ENCODE measurements at regions not wholly inside any gene's neighbourhood (a gene's known extent, or its start where the extent isn't known, plus 50 kb on each side); places are given as distances from the start of the nearest gene placed in this dataset.

- Histone ChIP-seq H3K27ac (ENCODE audit: low read depth, low read length) (no peak overlapping the region), H3K36me3 (ENCODE audit: control insufficient read depth, low read length) (no peaks in the 10 kb centered on the region), H3K9me3 (ENCODE audit: control insufficient read depth, insufficient read depth, low read length) (no peaks in the 10 kb centered on the region; the same call in 1 of the 2 replicates), H3K79me2 (ENCODE audit: control insufficient read depth, low read length) (no peaks in the 10 kb centered on the region), H3F3A (ENCODE audit: control insufficient read depth, insufficient read depth) (no peaks in the 10 kb centered on the region), H3K9me2 (replicated peaks; ENCODE audit: control insufficient read depth, low read length) (no peaks in the 10 kb centered on the region), H4K20me1 (ENCODE audit: control insufficient read depth, insufficient read depth, low read depth, low read length) (no peaks in the 10 kb centered on the region), H3K4me2 (ENCODE audit: low read length) (no peak overlapping the region), H3K27me3 (ENCODE audit: control insufficient read depth, low read length) (no peaks in the 10 kb centered on the region), H3K4me1 (ENCODE audit: control insufficient read depth, low read length) (no peaks in the 10 kb centered on the region), H3K4me3 (ENCODE audit: low read length) (no peak overlapping the region)
- TF ChIP-seq EZH2phosphoT487 (IDR thresholded peaks at IDR 0.05; ENCODE audit: borderline replicate concordance, low read length), result no peak
- TF ChIP-seq CTCF (IDR thresholded peaks at IDR 0.05; ENCODE audit: low read depth, low read length, poor library complexity, severe bottlenecking), result no peak
These were observed 64.1 kb upstream of the IRX4 start for GRCh38 chr5:1946776-1947175.

- Histone ChIP-seq H3K4me3 (ENCODE audit: low read length) (no peak overlapping the region), H3K9me3 (ENCODE audit: control insufficient read depth, insufficient read depth, low read length) (no peaks in the 10 kb centered on the region; the same call in 1 of the 2 replicates), H3K27me3 (ENCODE audit: control insufficient read depth, low read length) (no peaks in the 10 kb centered on the region), H3K9me2 (replicated peaks; ENCODE audit: control insufficient read depth, low read length) (no peaks in the 10 kb centered on the region), H3K27ac (ENCODE audit: low read depth, low read length) (no peak overlapping the region), H3K79me2 (ENCODE audit: control insufficient read depth, low read length) (no peaks in the 10 kb centered on the region), H3K4me2 (ENCODE audit: low read length) (no peak overlapping the region), H3F3A (ENCODE audit: control insufficient read depth, insufficient read depth) (no peaks in the 10 kb centered on the region), H3K36me3 (ENCODE audit: control insufficient read depth, low read length) (no peaks in the 10 kb centered on the region), H3K4me1 (ENCODE audit: control insufficient read depth, low read length) (no peaks in the 10 kb centered on the region), H4K20me1 (ENCODE audit: control insufficient read depth, insufficient read depth, low read depth, low read length) (no peaks in the 10 kb centered on the region)
- no peak for TF ChIP-seq EZH2phosphoT487 (IDR thresholded peaks at IDR 0.05; ENCODE audit: borderline replicate concordance, low read length)
- TF ChIP-seq CTCF (IDR thresholded peaks at IDR 0.05; ENCODE audit: low read depth, low read length, poor library complexity, severe bottlenecking), result no peak
These were observed 63.5 kb upstream of the IRX4 start for GRCh38 chr5:1946122-1946677.

DNA sequence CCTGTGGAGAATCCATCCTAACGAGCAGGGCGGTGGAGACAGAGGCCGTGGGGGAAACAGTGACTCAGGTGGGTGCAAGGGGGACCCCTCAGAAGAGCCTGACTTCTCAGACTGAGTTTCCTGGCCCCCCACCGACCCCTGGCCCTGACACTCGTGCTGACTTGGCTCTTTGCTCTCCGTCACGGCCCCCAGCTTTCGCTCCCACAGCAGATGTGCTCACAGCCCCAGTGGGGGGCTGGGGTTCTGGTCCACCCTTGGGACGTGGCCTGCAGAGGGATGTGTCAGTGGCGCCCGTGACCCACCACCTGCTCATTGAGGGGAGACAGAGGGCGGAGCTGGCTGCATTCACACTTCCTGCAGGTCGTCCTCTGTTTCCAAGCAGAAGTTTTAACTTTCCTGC, 62.9 kb upstream of the IRX4 start:
- no peaks in the 10 kb centered on the region; the same call in 1 of the 2 replicates for H3K9me3 ChIP-seq (ENCODE audit: control insufficient read depth, insufficient read depth, low read length)
- no peaks in the 10 kb centered on the region for H3F3A ChIP-seq (ENCODE audit: control insufficient read depth, insufficient read depth)
- no peaks in the 10 kb centered on the region for H4K20me1 ChIP-seq (ENCODE audit: control insufficient read depth, insufficient read depth, low read depth, low read length)
- no peak overlapping the region for H3K27ac ChIP-seq (ENCODE audit: low read depth, low read length)
- H3K27me3 ChIP-seq (ENCODE audit: control insufficient read depth, low read length), result no peaks in the 10 kb centered on the region
- no peaks in the 10 kb centered on the region for H3K36me3 ChIP-seq (ENCODE audit: control insufficient read depth, low read length)
- no peak overlapping the region for H3K4me2 ChIP-seq (ENCODE audit: low read length)
- TF ChIP-seq EZH2phosphoT487 (IDR thresholded peaks at IDR 0.05; ENCODE audit: borderline replicate concordance, low read length), result no peak
- no peak for TF ChIP-seq CTCF (IDR thresholded peaks at IDR 0.05; ENCODE audit: low read depth, low read length, poor library complexity, severe bottlenecking)
- no peaks in the 10 kb centered on the region for H3K9me2 ChIP-seq (replicated peaks; ENCODE audit: control insufficient read depth, low read length)
- no peaks in the 10 kb centered on the region for H3K4me1 ChIP-seq (ENCODE audit: control insufficient read depth, low read length)
- H3K79me2 ChIP-seq (ENCODE audit: control insufficient read depth, low read length), result no peaks in the 10 kb centered on the region
- H3K4me3 ChIP-seq (ENCODE audit: low read length), result no peak overlapping the region

Data from DOHH2 (cell line).